Middle frontal gyrus (tissue), 1 donor: ENCODE measurements at regions not wholly inside any gene's neighbourhood (a gene's known extent, or its start where the extent isn't known, plus 50 kb on each side); places are given as distances from the start of the nearest gene placed in this dataset.

Experiments
- DNase-seq: peaks from one replicate; pipeline ENCODE4 v3.0.0-alpha.2; 2015; ENCODE audit warnings: low spot score; ENCODE audit errors: extremely low spot score

DNA sequence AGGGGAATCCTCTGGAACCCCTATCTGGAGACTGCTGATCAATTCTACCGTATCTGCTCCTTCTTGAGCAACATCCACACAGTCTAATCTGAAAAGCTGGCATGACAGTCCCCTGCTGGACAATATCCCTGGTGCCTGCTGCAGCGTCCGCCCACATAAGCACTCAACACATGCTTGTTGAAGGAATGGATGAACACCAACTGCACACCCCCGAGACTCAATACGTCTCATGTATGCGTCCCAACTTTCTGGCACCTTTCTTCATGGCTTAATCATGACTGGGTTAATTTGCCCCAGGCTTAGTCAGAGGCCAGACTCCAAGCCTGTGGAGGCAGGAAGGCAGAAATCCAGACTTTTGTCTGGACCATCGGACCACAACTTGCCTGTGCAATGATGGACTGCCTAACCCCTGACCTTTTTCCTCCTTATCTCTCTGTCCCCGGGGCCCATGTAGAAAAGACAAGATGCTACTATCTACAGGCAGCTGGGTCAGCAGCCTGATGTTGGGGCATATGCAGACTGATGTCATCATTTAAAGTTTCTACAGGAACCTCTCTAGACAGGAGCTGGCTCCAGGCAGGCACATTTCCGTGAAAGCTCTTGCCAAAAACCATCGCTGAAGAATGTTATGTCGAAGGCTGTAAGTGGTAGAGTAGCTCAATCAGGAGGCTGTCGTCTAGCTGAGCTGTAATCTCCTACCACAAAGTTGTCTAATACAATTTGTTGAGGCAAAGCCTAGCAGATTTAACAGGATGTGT is 114.1 kb upstream of the TPM1 start:
- DNase-seq: peak; percentile 37

DNA sequence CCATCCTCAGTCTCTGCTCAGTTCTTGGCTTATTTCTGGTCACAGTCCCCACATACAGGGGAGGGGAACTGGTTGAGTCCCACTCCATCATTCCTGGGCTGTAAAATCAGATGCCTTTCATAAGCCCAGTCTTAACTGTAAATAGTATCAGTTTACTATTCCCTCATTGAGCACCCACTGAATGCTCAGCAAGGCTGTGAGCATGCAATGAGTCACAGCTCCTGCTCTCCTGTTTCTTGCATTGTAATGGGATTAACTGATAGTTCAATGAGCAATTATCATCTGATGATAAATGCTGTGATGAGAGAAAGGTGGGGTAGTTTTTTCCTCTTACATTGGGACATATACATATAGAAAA is 113.6 kb upstream of the TPM1 start:
- DNase-seq: no peak

DNA sequence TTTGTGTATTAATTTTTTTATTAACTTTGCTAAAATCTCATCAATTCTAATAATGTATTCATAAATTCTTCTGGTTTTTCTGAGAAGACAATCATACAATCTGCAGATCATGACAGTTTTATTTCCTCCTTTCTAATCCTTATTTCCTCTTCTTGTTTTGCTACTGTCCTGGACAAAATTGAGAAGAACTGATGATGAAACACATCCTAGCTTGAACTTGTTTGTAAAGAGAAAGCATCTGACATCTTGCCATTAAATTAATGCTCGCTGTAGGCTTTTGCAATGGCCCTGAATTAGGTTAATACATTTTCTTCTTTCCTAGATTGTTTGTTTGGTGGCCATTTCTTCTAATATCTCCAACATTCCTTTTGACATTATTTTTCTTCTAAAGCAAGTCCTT is 110.9 kb upstream of the TPM1 start:
- no peak for DNase-seq

DNA sequence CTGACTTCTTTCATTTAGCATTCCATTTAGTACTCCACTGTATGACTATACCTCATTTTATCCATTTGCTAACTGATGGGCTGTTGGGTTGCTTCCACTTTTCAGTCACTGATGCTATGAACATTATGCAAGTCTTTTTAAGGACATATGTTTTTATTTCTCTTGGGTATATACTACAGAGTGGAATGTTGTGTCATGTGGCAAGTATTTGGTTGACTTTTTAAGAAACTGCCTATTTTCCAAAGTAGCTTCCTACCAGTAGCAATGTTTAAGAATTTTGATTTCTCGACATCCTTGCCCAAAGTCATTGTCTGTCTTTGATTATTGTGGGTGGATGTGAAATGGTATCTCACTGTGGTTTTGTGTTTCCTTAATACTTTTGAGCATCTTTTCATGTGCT is 110.1 kb upstream of the TPM1 start:
- no peak for DNase-seq

DNA sequence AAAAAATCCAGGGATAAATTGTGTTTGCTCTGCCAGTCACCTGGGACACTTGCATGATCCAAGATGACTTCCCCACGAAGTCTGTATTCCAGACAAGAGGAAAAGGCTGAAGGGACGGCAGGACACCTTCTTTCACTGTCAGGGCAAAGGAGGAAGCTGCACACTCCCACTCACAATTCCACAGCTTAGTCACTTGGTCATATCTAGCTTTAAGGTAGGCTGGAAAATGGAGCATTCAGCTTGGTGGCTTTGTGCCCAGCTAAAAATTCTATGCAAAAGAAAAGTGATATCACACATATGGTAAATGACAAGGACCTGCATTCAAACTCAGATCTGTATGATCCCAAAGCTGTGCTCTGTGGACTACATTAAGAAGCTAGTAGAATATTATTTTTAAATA is 109.2 kb upstream of the TPM1 start:
- peak; percentile 58 for DNase-seq

DNA sequence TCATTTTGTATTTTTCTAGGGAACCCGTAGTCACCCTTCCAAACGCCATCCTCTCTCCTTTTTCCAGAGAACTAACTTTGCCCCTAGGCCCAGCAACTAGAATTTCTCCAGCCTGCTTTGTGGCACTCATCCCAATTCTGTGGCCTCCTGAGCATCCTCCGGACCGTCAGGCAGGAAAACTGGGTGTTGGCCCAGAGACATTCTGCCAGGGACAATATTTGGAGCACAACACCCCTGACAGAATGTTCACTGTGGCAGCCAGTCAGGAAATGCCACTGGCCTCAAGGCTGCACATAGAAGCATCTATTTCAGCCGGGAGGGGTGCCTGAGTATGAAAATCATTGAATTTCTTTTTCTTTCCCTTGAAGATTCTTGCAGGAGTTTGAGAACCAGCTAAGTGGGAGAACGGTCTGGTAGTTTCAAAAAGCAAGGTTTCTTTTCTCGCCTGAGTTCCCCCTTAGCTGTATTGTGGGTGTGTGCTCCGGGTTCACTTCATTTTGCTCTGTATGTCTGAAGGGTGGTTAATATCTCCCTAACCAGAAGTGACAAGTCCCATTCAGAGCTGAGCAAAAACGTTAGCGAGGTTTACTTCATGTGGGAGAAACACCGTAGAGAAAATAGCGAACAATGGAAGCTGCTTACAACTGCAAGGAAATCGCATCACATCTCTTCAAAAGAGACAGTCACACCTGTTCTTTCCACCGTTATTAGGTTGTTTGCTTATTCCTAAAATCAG is 108.1 kb upstream of the TPM1 start:
- DNase-seq: no peak

DNA sequence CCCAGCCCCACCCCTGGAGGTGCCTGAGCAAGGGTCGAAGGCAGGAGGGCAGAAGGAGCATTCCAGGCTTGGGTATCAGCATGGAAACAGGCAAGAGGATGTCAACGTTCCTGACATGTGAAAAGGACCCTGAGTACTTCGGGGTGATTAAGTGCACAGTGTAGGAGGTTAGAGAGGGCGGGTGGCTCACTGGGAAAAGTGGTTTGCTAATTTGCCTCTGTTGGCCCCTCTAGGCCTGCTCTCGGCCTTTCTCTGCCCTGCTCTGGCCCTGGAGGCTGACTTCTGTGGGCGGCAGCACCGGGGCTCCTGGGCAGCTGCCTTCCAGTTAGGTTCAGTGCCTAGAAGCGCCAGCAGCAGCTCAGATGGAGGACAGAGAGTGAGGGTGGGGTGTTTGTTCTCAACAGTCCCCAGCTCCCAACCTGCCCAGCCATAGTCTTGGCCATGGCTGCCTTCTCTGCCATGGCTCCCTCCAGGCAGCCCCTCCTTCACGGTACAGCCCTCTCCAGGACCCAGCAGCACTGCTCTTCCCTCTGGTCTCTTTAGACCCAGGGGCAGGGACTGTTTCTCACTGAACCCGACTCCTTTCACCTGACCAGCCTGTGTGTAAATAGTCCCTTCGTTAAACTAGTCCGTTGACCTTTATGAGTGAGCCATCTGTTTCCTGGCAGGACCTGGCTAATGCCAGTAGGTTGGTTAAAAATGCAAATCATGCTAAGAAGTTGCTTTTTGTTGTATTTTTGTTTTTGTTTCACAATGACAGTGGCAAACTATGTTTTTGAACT is 107.1 kb upstream of the TPM1 start:
- no peak for DNase-seq

DNA sequence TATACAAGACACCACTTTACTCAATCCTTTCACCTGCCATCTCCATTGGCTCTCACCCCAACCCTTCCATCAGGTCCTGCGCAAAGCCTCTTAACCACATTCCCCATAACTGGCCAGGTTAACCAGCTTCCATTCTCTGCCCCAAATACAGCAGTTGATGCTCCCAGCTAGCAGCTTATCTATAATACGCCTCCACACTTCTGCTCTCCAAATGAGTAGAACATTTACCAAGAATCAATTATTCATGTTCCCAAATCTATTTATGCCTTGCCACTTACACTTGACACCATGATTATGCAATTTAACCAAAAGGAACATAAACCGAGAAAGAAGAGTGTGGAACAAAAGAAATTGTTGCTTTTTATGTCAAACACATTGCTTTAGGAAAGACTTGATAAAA is 103.7 kb upstream of the TPM1 start:
- no peak for DNase-seq

DNA sequence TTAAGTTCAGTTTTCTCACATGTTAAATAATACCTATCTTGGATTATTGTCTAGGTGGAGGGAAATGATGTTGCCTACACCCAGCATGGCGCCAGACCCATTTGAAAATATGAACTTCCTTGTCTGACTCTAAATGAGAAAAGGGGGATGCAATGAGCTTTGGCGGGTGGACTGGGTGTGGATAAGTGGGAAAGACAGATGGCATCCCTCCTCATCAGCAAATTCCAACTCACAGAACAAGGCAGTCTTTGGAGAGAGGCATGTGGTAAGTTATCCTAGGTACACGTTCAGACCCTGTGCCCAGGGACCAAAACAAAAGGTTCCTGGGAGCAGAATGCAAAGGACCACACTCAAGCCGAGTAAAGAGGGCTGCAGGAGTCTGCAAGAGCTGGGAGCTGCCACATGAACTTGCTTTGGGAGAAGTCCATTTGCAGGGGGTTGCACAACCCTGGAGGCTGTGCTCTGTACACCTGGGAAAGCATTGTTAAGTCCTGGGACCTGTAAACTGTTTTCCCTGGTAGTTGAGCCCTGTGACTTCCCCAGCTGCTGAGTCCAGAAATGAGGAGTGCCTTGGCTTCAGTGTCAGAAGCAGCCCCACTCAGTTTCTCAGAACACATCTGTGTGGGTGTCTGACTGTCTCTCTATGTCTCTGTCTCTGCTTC is 102.3 kb upstream of the TPM1 start:
- DNase-seq: no peak

DNA sequence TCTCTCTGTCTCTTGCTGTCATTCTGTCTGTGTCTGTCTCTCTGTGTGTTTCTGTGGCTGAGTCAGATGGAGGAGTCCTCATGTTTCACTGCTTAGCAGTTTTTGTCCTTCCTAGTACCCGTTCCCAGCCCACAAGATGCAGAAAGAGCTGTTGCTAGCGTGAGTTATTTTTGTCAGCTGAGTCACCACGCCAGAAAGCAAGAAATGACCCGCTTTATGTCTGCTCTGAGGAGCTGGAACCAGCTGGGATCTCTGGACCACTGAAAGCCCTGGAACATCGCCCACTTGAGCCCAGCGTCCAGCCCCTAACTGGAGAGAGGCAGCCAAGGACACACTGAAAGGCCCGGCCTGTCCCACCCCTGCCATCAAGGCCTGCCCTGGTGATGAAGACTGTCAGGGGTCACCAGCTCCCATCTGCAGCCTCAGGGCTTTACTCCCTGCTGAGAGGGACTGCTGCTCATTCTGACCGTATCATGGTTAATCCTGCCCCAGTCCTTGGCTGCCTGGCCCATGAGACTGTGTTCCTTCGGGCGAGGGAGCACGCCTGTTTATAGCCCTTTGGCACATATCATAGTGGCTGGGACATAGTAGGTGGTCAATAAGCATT is 101.7 kb upstream of the TPM1 start:
- peak; percentile 61 for DNase-seq

DNA sequence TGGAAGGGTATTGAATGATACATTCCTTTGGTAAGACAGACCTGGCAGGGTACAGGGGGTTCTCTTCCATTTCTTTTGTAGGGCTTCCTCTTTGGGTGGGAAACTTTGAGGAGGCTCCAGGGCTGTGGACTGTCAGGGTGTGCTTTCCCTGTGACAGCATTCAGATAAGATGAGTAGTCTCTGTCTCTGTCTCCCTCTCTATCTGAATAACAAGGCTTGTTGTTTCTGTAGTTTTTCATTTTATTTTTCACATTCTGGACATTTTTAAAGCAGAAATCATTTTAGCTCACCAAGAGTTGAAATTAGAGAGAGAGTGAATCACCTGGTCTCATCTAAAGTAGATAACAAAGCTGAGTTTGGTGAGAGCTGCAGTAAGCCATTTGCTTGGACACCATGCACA is 100.8 kb upstream of the TPM1 start:
- DNase-seq: no peak

DNA sequence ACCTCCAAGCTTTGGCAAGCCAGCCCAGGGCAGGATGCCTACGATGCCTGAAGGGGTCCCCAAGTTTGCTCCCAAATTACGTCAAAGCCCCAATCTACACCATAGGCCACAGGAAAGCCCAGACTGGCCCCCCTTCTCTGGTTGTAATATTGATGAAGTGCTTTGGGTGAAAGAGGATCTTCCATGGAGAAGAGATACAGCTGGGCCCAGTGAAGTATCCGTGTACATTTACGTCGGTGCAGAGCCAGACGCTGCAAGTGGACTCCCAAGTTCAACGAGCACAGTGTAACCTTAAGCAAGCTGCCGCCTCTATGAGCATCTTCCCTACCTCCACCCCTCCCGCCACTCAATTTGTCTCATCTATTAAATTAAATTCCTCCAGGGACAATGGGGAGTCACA is 100.1 kb upstream of the TPM1 start:
- no peak for DNase-seq

DNA sequence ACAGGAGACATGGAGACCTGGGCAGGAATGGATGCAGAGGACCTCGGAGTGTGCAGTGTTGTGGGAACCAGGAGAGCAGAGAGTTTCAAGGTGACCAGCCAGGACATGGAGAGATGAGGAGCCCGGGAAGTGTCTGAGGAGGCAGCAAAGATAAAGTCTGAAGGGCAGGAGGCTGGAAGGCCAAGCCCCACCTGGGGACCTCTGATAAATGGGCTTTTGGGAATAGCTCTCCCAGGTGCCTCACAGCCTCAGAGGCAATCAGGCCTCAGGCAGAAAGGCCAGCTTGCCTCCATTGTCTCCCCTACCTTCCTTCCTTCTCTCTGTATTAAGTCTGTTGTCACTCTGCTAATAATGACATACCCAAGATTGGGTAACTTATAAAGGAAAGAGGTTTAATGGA is 97.5 kb upstream of the TPM1 start:
- no peak for DNase-seq

DNA sequence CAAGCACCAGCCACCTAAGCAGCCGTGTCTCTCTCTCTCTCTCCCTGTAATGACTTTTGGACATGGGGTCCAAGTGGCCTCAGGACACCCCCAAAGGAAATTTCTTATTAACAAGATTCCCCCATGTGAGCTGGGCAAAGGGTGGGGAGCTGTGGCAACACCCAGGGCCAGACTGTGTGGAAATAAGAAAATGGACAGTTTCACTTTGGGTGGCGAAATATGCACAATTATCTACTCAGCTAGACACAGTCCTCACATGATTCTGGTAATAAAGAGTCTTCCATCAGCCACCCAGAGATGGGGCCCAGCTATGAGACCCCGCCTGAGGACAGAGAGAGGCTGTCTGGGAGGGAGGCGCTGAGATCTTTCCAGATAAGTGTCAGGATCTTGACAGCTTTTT is 96.8 kb upstream of the TPM1 start:
- no peak for DNase-seq

DNA sequence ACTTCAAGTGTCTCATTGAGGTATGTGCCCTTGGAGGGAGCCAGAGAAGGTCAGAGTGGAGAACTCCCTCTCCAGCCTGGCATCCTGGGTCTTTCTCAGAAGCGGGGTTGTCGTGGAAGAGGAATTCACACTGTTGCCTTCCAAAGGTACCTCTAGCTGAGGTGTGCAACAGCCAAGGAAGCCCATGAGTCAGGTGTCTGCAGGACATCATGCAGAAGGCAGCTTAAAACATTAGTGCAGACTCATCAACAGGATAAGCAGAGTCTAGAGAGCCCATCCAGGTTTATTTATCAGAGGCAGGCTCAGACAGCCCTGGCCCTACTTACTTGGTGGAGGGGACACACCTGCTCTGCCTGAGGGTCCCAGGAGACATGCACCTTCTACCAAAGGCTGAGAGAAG is 95.6 kb upstream of the TPM1 start:
- no peak for DNase-seq

DNA sequence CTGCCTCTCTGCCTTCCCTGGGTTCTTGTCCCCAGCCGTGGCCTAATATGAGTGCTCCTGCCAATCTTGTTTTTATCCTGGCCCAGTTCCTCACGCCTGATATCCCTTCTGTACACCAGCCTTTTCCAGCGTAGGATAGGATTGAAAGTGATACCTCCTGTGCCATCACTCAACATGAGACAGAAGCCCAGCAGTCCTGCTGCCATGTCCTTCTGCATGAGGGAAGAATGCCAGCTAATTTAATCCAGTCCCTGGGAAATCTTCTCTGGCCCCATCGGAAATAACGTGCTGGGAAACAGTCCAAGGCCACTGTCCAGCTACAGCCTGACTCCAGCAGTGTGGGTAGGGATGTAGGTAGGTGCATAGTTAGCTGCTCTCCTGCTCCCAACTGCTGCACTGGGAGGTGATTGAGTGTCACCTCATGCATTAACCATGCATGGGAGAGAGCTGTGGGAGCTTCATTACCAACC is 92.0 kb upstream of the TPM1 start:
- DNase-seq: no peak

DNA sequence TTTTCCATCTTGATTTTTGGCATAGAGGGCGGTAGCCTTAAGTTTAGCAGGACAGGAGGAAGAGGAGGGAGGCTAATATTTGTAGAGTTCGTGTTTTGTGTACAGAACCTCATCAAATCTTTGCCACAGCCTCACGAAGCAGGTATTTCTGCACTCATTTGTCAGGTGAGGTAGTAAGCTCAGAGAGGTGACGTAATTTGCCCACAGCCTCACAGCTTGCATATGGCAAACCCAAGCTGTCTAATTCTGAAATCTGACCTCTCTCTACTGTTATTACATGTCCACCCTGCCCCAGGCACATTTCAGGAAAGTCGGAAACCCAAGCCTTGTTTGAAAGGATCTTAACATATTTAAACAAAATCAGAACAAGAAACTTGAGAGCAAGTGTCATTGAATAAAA is 91.1 kb upstream of the TPM1 start:
- DNase-seq: no peak

DNA sequence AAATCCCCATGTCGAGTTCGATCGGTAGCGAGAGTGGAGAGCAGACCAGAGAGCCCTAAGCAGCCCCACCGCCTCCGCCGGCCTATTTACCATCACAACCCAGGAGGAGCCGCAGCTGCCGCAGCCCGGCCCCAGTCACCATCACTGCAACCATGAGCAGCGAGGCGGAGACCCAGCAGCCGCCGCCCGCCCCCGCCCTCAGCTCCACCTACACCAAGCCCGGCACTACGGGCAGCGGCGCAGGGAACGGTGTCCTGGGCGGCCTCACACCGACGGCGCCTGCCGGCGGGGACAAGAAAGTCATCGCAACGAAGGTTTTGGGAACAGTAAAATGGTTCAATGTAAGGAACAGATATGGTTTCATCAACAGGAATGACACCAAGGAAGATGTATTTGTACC is 89.5 kb upstream of the TPM1 start:
- no peak for DNase-seq

DNA sequence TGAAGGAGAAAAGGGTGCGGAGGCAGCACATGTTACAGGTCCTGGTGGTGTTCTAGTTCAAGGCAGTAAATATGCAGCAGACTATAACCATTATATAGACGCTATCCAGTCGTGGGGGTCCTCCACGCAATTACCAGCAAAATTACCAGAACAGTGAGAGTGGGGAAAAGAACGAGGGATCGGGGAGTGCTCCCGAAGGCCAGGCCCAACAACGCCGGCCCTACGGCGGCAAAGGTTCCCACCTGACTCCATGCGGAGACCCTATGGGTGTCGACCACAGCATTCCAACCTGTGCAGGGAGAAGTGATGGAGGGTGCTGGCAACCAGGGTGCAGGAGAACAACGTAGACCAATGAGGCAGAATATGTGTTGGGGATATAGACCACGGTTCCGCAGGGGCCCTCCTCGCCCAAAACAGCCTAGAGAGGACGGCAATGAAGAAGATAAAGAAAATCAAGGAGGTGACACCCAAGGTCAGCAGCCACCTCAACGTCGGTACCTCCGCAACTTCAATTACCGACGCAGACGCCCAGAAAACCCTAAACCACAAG is 89.0 kb upstream of the TPM1 start:
- no peak for DNase-seq

DNA sequence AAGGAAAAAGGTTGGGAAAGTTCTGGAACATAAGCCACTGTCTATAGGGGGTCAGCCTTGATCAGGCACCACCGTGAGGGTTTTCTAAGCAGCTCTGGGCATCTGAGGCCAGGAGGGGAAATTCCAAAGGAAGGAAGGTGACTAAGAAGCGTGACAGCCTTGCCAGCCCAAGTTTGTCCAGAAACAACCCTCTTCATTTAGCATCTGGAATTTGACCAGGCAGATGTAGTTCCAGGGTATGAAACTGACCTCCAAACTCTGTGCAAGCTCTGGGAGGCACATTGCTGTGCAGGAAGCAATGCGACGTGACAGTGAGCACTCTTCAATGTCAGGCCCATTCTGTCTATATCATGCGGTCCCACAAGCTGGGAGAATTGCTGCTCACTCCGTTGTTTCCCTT is 85.4 kb upstream of the TPM1 start:
- DNase-seq: no peak
